GM12801 (cell line): ENCODE measurements at regions not wholly inside any gene's neighbourhood (a gene's known extent, or its start where the extent isn't known, plus 50 kb on each side); places are given as distances from the start of the nearest gene placed in this dataset.

Source experiments
- TF ChIP-seq, protein P1 (sequence below): IDR thresholded peaks from one replicate; pipeline ENCODE4 v1.5.1; 2011; ENCODE audit warnings: control low read depth; ENCODE audit not compliant: insufficient read length; ENCODE audit errors: extremely low read depth

DNA sequence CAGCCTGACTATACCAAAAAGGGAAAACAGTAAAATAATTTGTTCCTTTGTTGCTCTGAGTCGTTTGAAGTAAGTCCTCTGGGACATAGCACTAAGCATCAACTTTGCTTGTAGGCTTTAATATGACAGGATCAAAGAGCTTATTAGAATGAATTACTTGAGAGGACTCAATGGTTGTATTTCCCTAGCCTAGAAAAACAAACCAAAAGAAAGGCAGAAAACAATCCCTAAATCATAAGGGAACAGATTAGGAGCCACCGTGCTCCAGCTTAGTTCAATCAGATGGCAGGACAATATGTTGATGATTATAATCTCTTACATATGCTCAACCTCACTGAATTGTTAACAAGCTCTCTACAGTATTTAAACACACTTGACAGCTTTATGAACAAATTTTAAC, 988.4 kb downstream of the FLRT2 start:
- TF ChIP-seq, protein P1, sequence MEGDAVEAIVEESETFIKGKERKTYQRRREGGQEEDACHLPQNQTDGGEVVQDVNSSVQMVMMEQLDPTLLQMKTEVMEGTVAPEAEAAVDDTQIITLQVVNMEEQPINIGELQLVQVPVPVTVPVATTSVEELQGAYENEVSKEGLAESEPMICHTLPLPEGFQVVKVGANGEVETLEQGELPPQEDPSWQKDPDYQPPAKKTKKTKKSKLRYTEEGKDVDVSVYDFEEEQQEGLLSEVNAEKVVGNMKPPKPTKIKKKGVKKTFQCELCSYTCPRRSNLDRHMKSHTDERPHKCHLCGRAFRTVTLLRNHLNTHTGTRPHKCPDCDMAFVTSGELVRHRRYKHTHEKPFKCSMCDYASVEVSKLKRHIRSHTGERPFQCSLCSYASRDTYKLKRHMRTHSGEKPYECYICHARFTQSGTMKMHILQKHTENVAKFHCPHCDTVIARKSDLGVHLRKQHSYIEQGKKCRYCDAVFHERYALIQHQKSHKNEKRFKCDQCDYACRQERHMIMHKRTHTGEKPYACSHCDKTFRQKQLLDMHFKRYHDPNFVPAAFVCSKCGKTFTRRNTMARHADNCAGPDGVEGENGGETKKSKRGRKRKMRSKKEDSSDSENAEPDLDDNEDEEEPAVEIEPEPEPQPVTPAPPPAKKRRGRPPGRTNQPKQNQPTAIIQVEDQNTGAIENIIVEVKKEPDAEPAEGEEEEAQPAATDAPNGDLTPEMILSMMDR = no peak

DNA sequence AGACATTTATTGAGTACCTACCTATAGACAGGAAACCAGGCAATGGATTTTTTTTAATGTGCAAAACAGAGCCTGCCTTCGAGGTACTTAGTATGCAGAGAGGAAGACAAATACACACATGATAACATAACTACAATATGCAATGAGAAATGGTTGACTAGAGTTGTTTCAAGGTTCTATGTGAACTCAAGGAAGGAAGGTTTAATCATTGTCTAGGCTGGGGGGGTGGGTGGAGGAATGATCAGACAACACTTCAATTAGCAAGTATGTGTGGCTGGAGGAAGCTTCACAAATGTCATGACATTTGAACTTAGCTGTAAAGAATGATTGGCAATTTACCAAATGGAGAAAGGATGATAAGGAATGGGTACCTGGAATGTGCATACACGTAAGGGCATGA, 985.3 kb downstream of the FLRT2 start:
- TF ChIP-seq, protein P1 = no peak

DNA sequence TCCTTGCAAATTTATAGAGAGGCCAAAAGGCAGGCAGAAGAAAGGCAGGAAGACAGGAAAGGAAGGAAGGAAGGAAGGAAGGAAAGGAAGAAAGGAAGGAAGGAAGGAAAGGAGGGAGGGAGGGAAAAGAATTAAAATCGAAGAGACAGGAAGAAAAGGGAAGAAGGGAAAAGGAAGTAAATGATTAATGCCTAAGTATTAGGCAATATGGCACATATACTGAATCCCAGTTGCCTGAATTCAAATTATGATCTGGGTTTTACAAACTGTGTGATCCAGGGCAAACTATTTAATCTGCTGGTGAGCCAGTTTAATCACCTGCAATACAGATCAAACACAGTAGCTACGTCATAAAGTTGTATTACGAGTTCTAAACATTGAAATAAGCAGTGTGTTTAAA, 983.6 kb downstream of the FLRT2 start:
- TF ChIP-seq, protein P1 = no peak

DNA sequence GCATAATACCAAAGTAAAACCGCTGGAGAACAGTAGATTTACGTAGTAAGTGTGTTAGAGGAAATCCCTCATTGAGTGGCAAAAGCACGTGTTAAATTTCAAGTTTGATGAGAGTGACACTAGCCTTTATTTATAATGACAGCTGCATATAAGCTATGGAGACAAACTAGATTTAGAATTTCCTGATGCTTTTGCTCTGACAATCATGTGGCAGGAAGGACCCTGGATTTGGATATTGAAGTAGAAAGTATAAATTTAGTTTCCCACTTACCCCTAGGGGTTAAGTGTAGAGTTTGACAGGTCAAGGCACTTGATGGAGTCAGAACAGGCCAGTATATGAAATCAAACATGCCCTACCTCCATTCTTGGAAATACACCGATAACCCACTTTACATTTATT, 983.1 kb downstream of the FLRT2 start:
- TF ChIP-seq, protein P1 = no peak

DNA sequence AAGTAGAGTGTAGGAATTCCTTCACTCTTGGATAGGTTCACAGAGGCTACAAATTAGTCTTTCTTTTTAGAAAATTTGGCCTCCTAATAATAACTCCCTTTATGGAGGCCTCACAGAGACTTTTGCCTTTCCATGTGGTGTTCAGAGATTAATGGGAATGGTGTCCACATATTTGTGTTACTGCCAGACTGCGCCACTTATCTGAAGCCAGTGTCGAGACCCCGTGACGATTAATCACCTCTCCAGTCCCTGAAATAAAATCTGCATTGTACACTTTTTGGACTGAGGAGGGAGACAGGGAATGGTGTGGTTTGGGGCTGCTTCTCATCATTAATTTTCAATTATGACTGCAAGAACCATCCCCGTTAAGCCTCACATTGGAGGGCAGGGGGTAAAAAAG, 980.5 kb downstream of the FLRT2 start:
- TF ChIP-seq, protein P1 = no peak

DNA sequence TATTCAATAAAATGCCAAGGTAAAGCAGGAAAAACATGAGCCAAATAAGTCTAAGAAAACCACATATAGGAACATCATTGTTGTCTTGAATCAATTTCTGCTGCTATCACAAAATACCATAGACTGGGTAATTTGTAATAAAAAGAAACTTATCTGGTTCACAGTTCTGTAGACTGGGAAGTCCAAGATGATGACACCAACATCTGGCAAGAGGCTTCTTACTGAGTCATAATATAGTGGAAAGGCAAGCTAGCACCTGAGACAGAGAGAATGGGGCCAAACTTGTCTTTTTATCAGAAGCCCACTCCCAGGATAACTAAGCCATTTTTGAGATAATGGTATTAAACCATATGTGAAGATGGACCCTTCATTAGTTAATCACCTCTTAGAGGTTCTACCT, 975.9 kb downstream of the FLRT2 start:
- TF ChIP-seq, protein P1 = no peak

DNA sequence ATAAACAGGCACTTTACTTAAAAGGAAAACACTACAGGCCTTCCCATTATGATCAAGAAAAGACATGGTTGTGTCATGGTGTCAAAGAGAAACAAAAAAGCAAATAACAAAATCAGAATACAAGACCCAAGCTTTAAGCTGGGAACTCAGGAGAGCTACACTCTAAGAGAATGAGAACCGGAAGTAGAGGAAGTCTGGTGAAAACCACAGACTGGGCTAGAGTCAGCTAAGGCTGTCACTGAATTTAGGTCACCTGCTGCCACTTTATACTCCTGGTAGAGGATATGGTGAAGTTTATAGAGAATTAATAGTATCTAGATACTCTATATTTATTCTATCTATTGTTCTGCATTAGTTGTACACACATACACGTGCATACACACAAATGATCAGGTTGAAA, 971.7 kb downstream of the FLRT2 start:
- TF ChIP-seq, protein P1 = no peak

DNA sequence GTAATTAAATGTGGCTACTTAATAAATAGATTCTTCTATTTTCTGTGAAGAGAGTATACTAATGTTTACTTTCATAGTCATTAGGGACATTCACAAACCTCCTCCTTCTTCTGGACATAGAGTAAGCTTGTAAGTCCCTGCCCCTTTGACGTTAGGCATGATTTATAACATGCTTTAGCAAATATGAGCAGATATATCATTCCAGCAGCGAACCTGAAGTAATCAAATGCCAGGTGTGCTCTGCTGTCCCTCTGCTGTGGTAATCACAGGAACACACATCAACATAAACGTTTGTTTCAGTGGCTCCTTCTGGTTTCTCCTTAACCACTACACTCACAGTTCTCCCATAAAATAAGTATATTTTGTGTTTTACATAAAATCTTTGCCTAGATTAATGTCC, 961.8 kb downstream of the FLRT2 start:
- TF ChIP-seq, protein P1 = no peak
